HG02642 (cell line): ENCODE measurements at regions not wholly inside any gene's neighbourhood (a gene's known extent, or its start where the extent isn't known, plus 50 kb on each side); places are given as distances from the start of the nearest gene placed in this dataset.
"Not testable (repeated sequence)": the region's sequence is repeated elsewhere in the genome, so short reads cannot be mapped to it uniquely, and the experiment has no call there.

Source experiments
- ATAC-seq: cut with Tn5 transposase; IDR thresholded peaks from one replicate; pipeline ENCODE4 v1.9.1; 2021; ENCODE audit warnings: mild to moderate bottlenecking; ENCODE audit not compliant: unreplicated experiment, poor library complexity

DNA sequence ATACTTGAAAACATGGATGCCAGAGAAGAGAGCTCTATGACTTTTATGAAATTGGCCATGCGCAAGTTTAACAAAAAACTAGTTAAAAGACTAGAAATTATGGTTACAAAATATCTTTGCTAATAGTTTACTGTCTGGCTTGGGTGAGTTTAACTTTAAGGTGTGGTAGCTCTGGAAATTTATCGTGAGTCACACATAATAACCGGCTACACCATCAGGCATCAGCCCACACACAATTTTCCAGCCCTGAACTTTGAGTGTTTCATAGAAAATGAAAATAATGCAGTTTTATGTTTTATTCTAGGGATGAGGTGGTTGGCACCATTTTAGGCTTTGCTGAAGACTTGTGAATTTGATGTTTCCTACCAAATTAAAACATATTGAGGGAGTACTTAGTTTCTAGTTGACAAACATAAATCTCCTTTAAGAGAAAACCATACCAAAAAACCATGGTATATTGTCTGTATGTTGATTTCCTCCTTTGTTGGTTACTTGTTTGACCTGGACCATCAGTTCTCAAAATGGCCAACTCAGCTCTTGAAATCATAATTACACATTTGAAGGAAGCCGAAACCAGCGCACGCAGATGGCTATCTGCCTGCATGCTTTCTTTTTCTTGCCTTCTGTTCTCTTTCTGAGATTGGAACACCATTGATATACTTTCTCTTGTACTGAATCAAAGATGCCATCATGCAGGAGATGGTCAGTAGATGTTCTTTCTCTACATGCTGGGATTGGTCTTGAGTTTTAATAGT, 125.1 kb downstream of the AKAP11 start:
- no peak for ATAC-seq

DNA sequence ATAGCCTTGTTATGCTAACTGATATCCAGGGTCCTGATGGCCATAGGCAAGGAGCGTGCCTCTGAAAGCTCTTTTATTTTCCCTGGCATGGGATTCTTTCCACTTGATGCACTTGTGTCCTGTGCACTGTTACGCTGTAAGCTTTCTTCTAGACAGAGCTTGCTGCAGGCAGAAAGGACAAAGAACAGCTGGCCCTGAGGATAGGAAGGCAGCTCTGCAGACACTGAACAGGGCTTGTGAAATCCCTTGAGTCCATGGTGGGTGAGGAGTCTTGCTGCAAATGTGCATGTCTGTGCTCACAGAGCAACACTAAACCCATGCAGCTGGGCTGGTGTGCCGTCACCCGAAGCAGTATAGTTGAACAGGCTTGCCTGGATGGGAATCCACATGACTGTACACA, 126.6 kb downstream of the AKAP11 start:
- ATAC-seq, result no peak

DNA sequence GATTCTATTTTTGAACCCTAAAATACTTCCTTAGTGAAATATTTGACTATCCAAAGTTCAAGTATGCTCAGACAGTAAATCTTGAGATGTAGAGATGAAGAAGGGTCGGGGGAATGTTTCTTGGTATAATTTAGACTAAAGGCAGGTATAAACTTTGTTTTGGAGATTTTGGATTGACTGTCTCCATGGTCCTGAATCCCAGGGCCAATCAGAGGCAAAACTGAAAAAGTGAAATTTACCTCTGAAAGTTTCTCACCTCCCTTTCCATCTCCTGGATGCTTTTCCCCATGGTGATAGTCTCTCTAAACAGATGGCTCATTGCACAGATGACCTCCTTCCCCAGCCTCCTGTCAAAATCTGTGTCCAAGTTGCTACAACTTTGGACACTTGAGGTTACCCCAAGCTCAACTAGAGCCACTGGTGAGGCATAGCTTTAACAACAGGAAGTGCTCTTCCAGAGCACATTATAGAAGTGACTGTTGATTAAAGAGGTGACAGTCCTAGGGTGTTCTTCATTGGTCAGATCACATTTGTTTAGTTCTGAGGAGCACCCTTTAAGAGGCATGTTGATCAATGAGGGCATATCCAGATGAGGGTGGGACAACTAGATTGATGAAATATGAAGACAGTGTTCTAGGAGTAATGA, 128.4 kb downstream of the AKAP11 start:
- ATAC-seq, result no peak

DNA sequence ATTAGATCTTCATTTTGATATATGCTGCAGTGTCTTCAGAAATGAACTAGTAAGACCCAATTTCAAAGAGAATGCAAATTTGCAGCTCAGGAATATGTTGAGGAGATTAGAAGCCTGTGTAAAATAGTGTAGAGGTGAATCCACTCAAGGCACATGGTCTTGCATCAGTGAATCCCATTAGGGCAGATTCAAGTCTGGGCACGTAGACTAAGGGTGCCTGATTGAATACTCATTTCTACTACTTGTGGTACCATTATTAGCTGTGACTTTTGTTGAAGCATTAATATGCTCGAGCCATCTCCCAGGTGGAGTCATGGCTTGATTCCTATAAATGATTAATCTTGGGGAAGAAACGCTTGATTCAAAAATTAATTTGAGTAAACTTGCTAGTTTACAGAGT, 129.4 kb downstream of the AKAP11 start:
- no peak for ATAC-seq

DNA sequence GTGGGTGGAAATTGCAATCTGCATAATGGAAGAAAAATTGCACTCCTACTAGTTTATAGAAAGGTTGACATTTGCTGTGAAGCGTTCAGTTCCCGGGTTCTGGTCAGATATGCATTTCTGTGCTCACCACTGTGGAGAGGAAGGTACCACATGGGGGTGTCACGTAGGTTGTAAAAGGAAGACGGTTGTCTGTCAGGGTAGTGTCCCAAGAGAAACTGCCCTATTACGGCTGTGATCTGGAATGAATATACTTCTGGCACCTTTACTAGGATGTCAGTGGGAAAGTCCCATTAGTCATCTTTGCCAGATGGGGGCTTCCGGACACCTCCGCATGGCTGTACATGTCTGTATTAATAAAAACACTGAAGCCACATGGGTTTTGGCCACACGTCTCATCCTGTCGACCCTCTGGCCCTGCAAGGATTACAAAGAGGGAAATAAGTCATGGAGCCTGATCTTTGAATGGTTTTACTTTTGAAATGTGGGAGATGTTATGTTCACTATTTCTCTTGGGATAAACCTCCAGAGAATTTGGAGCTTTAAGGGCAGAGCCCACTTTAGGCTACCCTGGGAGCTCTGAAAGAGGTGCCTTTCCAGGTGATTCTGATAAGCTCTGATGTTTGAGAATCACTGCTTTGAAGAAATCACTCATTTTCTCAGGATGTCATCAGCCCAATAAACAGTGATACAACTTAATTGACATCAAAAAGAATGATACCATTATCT, 133.9 kb downstream of the AKAP11 start:
- ATAC-seq, result peak; percentile 71

DNA sequence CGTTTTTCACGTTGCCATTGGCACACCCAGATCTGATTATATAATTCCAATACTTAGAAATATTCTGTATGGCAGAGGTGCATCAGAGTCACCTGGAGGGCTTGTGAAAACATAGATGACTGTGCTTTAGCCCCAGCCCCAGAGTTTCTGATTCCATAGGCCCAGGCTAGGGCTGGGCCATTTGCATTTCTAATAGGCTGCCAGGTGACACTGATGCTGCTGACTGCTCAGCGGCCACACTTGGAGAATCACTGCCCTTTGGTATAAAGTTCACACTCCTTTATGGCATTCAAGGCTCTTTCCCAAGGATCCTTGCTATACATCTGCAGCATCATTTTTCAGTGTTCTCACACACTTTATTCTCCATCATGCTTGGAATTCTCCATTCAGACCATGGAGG, 137.1 kb downstream of the AKAP11 start:
- no peak for ATAC-seq

DNA sequence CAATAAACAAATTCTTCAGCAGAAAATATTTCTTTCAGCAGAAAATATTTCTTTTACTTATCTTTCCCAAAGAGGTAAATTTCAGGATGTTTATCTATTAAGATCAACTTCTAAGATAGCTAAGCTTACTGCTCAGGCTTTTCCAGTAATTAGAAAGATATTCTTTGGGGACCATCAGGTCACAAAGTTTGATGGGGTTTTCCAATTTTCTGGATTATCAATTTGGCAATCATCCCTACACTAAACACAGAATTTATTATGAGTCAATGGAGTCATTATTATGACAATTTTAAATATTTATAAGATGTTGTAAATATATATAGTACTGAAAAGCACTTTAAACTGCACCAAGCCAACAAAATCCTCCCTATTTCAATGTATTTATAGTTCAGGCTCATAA, 137.6 kb downstream of the AKAP11 start:
- ATAC-seq, result no peak

DNA sequence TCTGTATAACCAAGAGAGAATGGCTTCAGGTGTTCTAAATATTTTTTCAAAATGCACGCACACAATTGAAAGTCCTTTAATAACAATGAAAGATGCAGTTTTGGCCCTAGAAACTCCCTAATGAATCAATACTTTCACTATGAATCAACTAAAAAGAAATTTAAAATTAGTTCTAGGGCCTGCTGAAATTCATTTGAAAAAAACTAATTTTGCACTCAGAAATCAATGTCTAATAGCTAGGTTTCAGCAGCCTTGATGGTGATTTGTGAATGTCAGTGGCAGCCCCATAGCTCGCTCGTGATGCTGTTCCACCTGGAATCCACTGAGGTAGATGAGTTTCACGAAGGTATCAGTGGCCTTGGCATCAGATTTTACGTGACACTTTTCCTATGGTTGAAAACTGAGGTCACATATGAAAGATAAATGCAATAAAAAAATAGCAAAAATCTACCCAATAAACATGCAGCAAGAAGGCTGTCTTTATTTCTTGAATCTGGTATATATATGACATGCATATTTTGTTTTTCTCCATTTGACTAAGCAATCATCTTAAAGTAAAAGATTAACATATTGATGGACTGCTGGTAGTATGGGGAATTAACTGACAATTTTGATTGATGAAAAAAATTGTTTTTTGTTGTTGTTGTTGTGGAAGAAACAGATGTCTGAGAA, 141.0 kb downstream of the AKAP11 start:
- ATAC-seq, result peak; percentile 44

DNA sequence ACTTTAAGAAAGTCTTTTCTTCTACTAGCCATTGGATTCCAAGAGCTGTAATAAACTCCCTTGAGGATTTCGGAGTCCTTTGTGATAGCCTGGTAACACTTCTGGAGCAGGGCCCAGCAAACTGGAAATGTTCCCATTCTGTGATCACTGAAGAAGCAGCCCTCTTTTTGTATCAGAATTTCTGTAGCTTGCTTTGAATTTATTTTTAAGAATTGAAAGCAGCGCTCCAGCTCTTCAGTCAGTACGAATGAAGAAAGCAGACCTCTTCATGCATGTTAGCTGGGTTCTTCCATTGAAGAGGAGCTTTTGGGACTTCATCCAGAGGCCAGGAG, 141.5 kb downstream of the AKAP11 start:
- no peak for ATAC-seq

DNA sequence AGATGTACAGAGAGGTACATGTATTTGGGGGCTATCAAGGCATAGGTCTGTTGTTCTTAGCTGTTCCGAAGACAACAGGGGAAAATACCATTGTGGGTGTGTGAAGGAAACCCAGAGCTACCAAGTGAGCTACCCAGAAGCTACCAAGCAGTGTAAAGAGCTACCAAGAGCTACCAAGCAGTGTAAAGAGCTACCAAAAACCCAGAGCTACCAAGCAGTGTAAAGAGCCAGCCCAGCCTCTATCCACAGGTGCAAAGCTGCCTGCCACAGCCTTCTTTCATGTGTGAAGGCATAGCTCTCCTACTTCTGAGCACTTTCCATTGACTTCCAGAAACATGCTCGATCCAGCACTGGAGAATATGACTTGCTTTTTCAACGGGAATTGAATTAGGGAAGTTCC, 145.7 kb downstream of the AKAP11 start:
- no peak for ATAC-seq

DNA sequence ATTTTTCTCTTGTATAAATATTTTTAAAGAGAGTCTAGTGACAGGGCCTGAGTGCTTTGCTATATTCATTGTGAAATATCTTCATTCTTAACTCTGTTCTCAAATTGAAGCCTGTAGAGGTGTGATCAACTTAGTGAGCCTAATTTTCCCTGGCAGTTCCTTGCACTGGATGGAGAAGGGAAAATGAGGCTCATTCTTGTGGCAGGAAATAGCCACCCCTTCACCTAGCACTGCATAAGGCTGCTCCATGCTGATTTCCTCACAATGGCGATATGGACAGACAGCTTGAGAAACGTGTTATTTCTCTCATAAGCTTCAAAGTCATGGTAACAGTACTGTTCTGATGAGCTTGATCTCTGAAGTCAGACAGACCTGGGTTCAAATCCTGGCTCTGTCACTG, 146.2 kb downstream of the AKAP11 start:
- no peak for ATAC-seq

DNA sequence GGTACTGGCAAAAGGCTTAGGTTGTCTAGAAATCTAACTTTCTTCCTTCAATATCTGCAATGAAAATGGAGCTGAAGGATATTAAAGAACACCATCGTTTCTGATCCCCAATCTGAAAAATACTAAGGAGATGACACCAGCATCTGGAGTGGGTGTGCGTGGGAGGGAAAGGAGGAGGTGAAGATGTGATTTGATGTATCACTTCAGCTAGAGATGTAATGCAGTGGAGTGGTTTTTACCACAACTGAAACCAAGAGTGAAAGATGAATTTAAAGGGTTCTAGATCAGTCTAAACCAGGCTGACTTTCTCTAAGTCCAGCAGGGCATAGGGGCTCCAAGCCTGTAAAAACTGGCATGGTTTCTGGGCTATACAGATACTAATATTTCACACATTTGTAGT, 148.4 kb downstream of the AKAP11 start:
- ATAC-seq, result peak; percentile 87

DNA sequence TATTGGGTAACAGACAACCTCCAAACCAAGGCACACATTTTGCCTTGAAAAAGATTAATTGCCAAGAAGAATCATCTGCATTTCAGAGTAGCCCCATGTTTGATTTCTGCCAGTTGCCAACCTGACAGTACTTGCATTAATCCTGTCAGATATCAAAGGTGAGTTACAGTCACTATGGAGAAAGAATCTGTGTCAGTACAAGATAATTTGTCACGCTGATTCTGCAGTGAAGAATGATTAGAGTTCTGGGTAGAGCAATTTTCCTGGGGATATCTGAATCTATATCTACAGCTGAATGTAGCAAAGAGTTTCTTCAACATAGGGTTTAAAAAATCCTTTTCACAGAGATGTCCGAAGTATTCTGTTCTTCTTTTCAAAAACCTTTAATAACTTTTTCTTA, 150.7 kb downstream of the AKAP11 start:
- ATAC-seq, result no peak

DNA sequence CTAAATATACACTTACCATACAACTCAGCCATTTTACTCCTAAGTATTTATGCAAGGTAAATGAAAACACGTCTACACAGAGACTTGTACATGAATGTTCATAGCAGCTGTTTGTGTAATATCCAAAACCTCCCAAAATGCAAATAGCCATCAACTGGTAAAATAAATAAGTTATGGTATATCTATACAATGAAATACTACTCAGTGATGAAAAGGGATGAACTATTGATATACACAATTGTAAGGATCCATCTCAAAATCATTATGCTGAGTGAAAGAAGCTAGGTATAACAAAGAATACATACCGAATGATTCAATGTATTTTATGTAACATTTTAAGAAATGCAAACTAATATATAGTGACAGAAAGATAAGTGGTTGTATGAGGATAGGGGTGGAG, 149.8 kb upstream of the TNFSF11 start:
- ATAC-seq, result no peak

DNA sequence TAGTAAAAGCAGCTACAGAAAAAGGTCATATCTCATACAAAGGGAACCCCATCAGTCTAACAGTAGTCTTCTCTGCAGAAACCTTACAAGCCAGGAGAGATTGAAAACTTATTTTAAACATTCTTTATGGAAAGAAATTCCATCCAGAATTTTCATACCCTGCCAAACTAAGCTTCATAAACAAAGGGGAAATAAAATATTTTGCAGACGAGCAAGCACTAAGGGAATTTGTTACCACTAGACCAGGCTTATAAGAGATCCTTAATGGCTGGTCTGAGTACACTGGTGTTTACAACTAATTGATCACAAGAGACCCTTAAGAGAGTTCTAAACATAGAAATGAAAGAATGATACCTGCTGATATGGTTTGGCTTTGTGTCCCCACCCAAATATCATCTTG, 128.6 kb upstream of the TNFSF11 start:
- ATAC-seq, result no peak

DNA sequence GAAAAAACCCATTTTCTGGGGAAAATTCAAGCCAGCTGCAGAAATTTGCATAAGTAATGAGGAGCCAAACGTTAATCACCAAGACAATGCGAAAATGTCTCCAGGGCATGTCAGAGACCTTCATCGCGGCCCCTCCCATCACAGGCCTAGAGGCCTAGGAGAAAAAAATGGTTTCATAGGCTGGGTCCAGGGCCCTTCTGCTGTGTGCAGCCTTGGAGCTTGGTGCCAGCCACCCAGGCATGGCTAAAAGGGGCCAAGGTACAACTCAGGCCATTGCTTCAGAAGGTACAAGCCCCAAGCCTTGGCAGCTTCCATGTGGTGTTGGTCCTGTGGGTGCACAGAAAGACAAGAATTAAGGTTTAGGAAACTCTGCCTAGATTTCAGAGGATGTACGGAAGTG, 127.4 kb upstream of the TNFSF11 start:
- ATAC-seq, result not testable (repeated sequence)

DNA sequence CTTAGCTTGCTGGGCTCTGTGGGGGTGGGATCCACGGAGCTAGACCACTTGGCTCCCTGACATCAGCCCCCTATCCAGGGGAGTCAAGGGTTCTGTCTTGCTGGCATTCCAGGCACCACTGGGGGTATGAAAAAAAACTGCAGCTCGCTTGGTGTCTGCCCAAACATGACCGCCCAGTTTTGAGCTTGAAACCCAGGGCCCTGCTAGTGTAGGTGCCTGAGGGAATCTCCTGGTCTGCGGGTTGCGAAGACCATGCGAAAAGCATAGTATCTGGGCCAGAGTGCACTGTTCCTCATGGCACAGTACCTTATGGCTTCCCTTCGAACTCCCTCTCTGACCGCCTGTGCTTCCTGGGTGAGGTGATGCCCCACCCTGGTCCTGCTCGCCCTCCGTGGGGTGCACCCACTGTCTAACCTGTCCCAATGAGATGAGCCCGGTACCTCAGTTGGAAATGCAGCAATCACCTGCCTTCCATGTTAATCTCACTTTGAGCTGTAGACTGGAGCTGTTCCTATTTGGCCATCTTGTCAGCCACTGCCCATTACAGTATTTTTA, 120.8 kb upstream of the TNFSF11 start:
- no peak for ATAC-seq

DNA sequence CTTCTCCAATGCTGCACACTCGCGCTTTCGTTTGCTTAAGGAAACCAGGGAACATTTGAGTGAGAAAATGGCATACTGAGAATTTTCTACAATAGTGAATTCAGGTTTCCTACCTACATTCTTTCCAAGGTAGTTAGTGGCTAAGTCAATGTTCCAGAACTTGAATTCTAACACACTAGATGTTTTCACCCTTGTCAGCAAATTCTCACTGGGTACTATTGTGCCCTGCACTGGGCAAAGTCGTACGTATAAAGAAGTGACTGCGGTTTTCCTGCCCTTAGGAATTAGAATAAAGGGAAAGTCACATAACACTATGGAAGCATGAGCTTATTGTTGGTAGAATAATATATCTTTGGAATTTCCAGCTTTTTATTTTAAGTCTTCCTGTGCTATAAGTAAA, 119.2 kb upstream of the TNFSF11 start:
- no peak for ATAC-seq

DNA sequence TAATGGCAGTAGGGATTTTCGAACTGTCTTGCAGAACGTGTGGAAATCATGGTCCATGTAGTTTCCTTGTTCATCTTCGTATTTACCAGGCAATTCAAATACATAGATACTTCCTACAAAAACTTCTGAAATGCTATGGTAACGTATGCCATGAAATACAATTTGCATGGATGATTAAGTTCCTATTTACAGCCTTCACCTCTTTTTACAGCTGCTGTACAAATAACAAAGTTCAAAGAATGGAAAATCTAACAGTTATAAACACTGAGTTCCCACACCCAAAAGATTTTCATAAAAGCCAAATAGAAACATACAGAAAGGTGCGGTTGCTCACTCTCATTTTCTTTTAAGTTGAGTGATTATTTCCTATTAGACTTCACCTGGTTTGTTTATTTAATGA, 115.8 kb upstream of the TNFSF11 start:
- no peak for ATAC-seq

DNA sequence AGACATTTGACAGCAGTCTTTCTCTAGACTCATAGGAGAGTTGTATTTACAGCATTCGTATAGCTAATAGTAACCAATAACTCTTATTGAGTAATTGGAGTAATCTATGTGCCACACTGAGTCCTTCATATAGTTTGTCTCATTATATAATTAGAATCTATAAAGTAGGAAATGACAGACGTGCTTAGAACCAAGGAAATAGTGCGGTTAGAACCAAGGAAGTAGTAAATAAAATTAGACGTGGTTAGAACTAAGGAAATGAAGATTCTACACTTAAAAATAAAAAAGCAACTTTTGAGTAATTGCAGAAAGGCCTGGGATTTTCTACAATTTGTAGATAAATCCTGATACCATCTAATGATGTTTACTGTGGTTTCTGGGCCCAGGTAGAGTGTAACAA, 107.8 kb upstream of the TNFSF11 start:
- no peak for ATAC-seq

DNA sequence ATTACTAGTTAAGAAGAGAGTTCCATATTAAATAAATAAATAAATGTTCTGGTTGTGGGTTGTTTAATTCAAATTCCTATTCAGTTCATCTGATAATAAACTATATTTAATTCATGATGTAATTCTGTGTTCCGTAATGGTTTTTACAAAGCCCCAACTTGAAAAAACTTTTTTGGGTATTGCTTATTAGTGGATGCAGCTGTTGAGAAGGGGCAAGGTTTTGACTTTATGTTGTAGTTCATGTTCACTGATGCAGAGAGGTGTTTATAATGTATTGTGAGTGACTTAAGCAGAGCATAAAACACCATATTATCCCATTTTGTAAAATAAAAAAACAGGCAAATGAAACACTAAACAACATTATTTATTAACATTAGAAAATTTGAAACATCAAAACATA, 107.3 kb upstream of the TNFSF11 start:
- no peak for ATAC-seq
